Mesendoderm (in vitro differentiated cells): ENCODE measurements at regions not wholly inside any gene's neighbourhood (a gene's known extent, or its start where the extent isn't known, plus 50 kb on each side); places are given as distances from the start of the nearest gene placed in this dataset.

Experiments used
- DNase-seq: peaks from one replicate; pipeline ENCODE4 v3.0.0; 2013
- H2AK5ac ChIP-seq: 2 replicates; pipeline ENCODE4 v1.6.1; 2013; ENCODE audit warnings: low read length, inconsistent platforms
- H2BK120ac ChIP-seq: 2 replicates; pipeline ENCODE4 v1.6.1; 2013; ENCODE audit warnings: low read depth, mild to moderate bottlenecking, low read length, moderate library complexity, mixed read lengths
- H2BK15ac ChIP-seq: replicated peaks from 2 replicates; pipeline ENCODE4 v1.6.1; 2013; ENCODE audit warnings: low read depth, mild to moderate bottlenecking, moderate library complexity
- H2BK5ac ChIP-seq: 2 replicates; pipeline ENCODE4 v1.6.1; 2013; ENCODE audit warnings: low read length, inconsistent platforms
- H3K18ac ChIP-seq: 2 replicates; pipeline ENCODE4 v1.6.1; 2013; ENCODE audit warnings: mild to moderate bottlenecking, low read length, mixed read lengths
- H3K23ac ChIP-seq: one replicate; pipeline ENCODE4 v1.6.1; 2013; ENCODE audit warnings: low read length
- H3K27ac ChIP-seq: 2 replicates; pipeline ENCODE4 v1.5.1; 2013; ENCODE audit warnings: low read depth, mild to moderate bottlenecking, inconsistent platforms, low read length, moderate library complexity
- H3K27me3 ChIP-seq: 2 replicates; pipeline ENCODE4 v1.6.1; 2013; ENCODE audit warnings: low read length, control low read depth, mild to moderate bottlenecking, inconsistent platforms; ENCODE audit not compliant: insufficient read depth, poor library complexity
- H3K36me3 ChIP-seq: 2 replicates; pipeline ENCODE4 v1.6.1; 2013; ENCODE audit warnings: low read length, inconsistent platforms; ENCODE audit not compliant: control insufficient read depth, insufficient read depth
- H3K4ac ChIP-seq: one replicate; pipeline ENCODE4 v1.6.1; 2013; ENCODE audit warnings: low read depth, mild to moderate bottlenecking, low read length, moderate library complexity
- H3K4me1 ChIP-seq: 2 replicates; pipeline ENCODE4 v1.6.1; 2013; ENCODE audit warnings: low read depth, low read length, inconsistent platforms; ENCODE audit not compliant: control insufficient read depth
- H3K4me2 ChIP-seq: 2 replicates; pipeline ENCODE4 v1.6.1; 2013; ENCODE audit warnings: low read length
- H3K4me3 ChIP-seq: 2 replicates; pipeline ENCODE4 v1.5.1; 2013; ENCODE audit warnings: mild to moderate bottlenecking, low read length
- H3K56ac ChIP-seq: one replicate; pipeline ENCODE4 v1.6.1; 2013; ENCODE audit warnings: low read length
- H3K79me1 ChIP-seq: 2 replicates; pipeline ENCODE4 v1.6.1; 2013; ENCODE audit warnings: low read length, inconsistent platforms
- H3K79me2 ChIP-seq: 2 replicates; pipeline ENCODE4 v1.6.1; 2013; ENCODE audit warnings: mild to moderate bottlenecking, low read length; ENCODE audit not compliant: control insufficient read depth, insufficient read depth
- H3K9ac ChIP-seq: 2 replicates; pipeline ENCODE4 v1.6.1; 2013; ENCODE audit warnings: low read length, inconsistent platforms
- H4K5ac ChIP-seq: one replicate; pipeline ENCODE4 v1.6.1; 2013; ENCODE audit warnings: low read length
- H4K8ac ChIP-seq: one replicate; pipeline ENCODE4 v1.6.1; 2013; ENCODE audit warnings: low read depth, mild to moderate bottlenecking, control low read depth, low read length, moderate library complexity
- WGBS: extraction: QIAGEN DNeasy Blood & Tissue Kit; methylation state at CpG from one replicate; pipeline ENCODE4 v1.1.7; 2013; ENCODE audit warnings: low lambda C conversion rate, missing lambda C conversion rate; ENCODE audit not compliant: insufficient coverage; ENCODE audit errors: extremely low coverage; 5-methylcytosine and 5-hydroxymethylcytosine counted together

DNA sequence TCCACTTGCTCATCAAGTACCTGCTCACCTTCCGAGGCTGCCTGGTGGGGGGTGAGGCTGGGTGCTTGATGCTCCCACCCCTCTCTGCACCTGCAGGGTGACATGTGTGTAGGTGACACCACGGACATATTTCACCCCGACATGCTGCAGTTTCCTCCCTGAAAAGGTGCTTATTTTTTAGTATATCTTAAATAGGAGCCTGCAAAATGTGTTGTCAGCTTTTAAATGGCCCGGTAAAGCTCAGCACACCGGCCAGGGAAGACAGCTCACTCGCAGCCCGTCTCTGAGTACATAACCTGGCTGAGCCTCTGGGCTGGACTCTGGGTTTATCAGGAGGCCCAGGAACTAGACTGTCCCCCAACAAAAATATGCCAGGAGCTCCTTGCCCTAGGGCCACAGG, 89.3 kb upstream of the LINGO1 start:
- no peak overlapping the region for H3K56ac ChIP-seq
- no peaks in the 10 kb centered on the region for H3K4me1 ChIP-seq
- H3K36me3 ChIP-seq, result no peaks in the 10 kb centered on the region
- no peak overlapping the region for H4K8ac ChIP-seq
- no peak overlapping the region for H3K4ac ChIP-seq
- no peak overlapping the region for H3K27ac ChIP-seq
- H3K9ac ChIP-seq, result no peak overlapping the region
- H3K79me1 ChIP-seq, result no peaks in the 10 kb centered on the region
- H3K23ac ChIP-seq, result no peak overlapping the region
- H2AK5ac ChIP-seq, result no peak overlapping the region
- no peak overlapping the region for H2BK120ac ChIP-seq
- no peaks in the 10 kb centered on the region for H3K79me2 ChIP-seq
- H2BK5ac ChIP-seq, result no peak overlapping the region
- H3K18ac ChIP-seq, result no peak overlapping the region
- no peak overlapping the region for H4K5ac ChIP-seq
- no peak overlapping the region for H3K4me3 ChIP-seq
- no peak overlapping the region for H3K4me2 ChIP-seq
- H2BK15ac ChIP-seq, result no peak overlapping the region
- no CpG with 5 or more reads among the region's 7 CpGs for WGBS
- no peak for DNase-seq
- H3K27me3 ChIP-seq, result no peaks in the 10 kb centered on the region

- Histone ChIP-seq H2BK15ac (no peak overlapping the region), H3K56ac (no peak overlapping the region), H3K4me2 (no peak overlapping the region), H3K79me1 (no peaks in the 10 kb centered on the region), H3K36me3 (no peaks in the 10 kb centered on the region), H3K4me3 (no peak overlapping the region), H3K18ac (no peak overlapping the region), H2BK120ac (no peak overlapping the region), H4K8ac (no peak overlapping the region), H3K27ac (no peak overlapping the region), H4K5ac (no peak overlapping the region), H3K4me1 (no peaks in the 10 kb centered on the region), H2BK5ac (no peak overlapping the region), H3K79me2 (no peaks in the 10 kb centered on the region), H3K23ac (no peak overlapping the region), H2AK5ac (no peak overlapping the region), H3K4ac (no peak overlapping the region), H3K27me3 (no peaks in the 10 kb centered on the region), H3K9ac (no peak overlapping the region)
- no CpG with 5 or more reads among the region's 10 CpGs for WGBS
- no peak for DNase-seq
Observed at GRCh38 chr15:77720655-77721054, 87.9 kb upstream of the LINGO1 start.

GRCh38 chr15:77720173-77720572, 87.5 kb upstream of the LINGO1 start:
- H3K79me2 ChIP-seq, result no peaks in the 10 kb centered on the region
- H4K8ac ChIP-seq, result no peak overlapping the region
- H4K5ac ChIP-seq, result no peak overlapping the region
- DNase-seq, result no peak
- H3K4ac ChIP-seq, result no peak overlapping the region
- H2BK5ac ChIP-seq, result no peak overlapping the region
- peaks cover 1% of the 10 kb centered on the region for H3K4me1 ChIP-seq
- H3K56ac ChIP-seq, result no peak overlapping the region
- no peak overlapping the region for H3K9ac ChIP-seq
- no peak overlapping the region for H2BK15ac ChIP-seq
- no peak overlapping the region for H3K4me3 ChIP-seq
- H3K27ac ChIP-seq, result no peak overlapping the region
- no peak overlapping the region for H2BK120ac ChIP-seq
- WGBS, result no CpG with 5 or more reads among the region's 15 CpGs
- no peak overlapping the region for H3K18ac ChIP-seq
- no peak overlapping the region for H2AK5ac ChIP-seq
- no peaks in the 10 kb centered on the region for H3K27me3 ChIP-seq
- H3K36me3 ChIP-seq, result no peaks in the 10 kb centered on the region
- no peak overlapping the region for H3K23ac ChIP-seq
- H3K79me1 ChIP-seq, result no peaks in the 10 kb centered on the region
- no peak overlapping the region for H3K4me2 ChIP-seq

GRCh38 chr15:77719450-77719849, 86.7 kb upstream of the LINGO1 start:
- DNase-seq, result no peak
- WGBS, result 96% methylated on average over 3 of the region's 11 CpGs
- Histone ChIP-seq H3K9ac (no peak overlapping the region), H2AK5ac (no peak overlapping the region), H3K27me3 (no peaks in the 10 kb centered on the region), H3K23ac (no peak overlapping the region), H3K18ac (no peak overlapping the region), H3K79me1 (no peaks in the 10 kb centered on the region), H3K4ac (no peak overlapping the region), H3K79me2 (no peaks in the 10 kb centered on the region), H3K36me3 (no peaks in the 10 kb centered on the region), H3K4me2 (no peak overlapping the region), H4K5ac (no peak overlapping the region), H3K4me3 (no peak overlapping the region), H3K56ac (no peak overlapping the region), H2BK15ac (no peak overlapping the region), H4K8ac (no peak overlapping the region), H2BK120ac (no peak overlapping the region), H3K4me1 (peaks cover 7% of the 10 kb centered on the region), H2BK5ac (no peak overlapping the region), H3K27ac (no peak overlapping the region)

- DNase-seq, result no peak
- Histone ChIP-seq H2BK120ac (no peak overlapping the region), H3K9ac (no peak overlapping the region), H3K4me2 (no peak overlapping the region), H4K5ac (no peak overlapping the region), H3K56ac (no peak overlapping the region), H3K79me1 (no peaks in the 10 kb centered on the region), H3K4ac (no peak overlapping the region), H3K36me3 (no peaks in the 10 kb centered on the region), H4K8ac (no peak overlapping the region), H2AK5ac (no peak overlapping the region), H2BK5ac (no peak overlapping the region), H3K27ac (no peak overlapping the region), H3K4me3 (no peak overlapping the region), H3K23ac (no peak overlapping the region), H3K4me1 (peaks cover 9% of the 10 kb centered on the region), H2BK15ac (no peak overlapping the region), H3K18ac (no peak overlapping the region), H3K79me2 (no peaks in the 10 kb centered on the region), H3K27me3 (no peaks in the 10 kb centered on the region)
- no CpG with 5 or more reads among the region's 14 CpGs for WGBS
Observed at GRCh38 chr15:77717333-77717990, 84.8 kb upstream of the LINGO1 start.
